HepG2 (cell line): ENCODE measurements at regions not wholly inside any gene's neighbourhood (a gene's known extent, or its start where the extent isn't known, plus 50 kb on each side); places are given as distances from the start of the nearest gene placed in this dataset.

Source experiments
- ATAC-seq: fragments of 200-7000 bp; cut with Tn5 transposase; 3 replicates; pipeline ENCODE4 v1.9.1; 2020; ENCODE audit warnings: mild to moderate bottlenecking, moderate library complexity
- BruUV-seq: library from RNA; stranded (reverse); fragments of 400-500 nt; replicated peaks from 2 replicates; lab custom pipeline; 2021; lab: Mats Ljungman, UMichigan
- CTCF ChIA-PET: fragments of 300-600 bp; formaldehyde crosslinking; extraction: SDS; loops from one replicate; lab custom pipeline; 2021; ENCODE audit warnings: low total read pairs, inconsistent platforms, low intra/inter-chr PET ratio; lab: Yijun Ruan, JAX
- POLR2A ChIA-PET: fragments of 350-600 bp; sonication (Branson Sonifier 250); formaldehyde crosslinking; loops from one replicate; lab custom pipeline; 2020; ENCODE audit warnings: antibody characterized with exemption, inconsistent platforms; lab: Yijun Ruan, JAX
- DNase-seq: peaks from one replicate; pipeline ENCODE4 v3.0.0-alpha.2; 2015; ENCODE audit warnings: low spot score
- FAIRE-seq: peaks from 3 replicates; lab custom pipeline; 2011; peaks lifted over from hg19 to GRCh38; lab: Jason Lieb, UNC
- H2AFZ ChIP-seq: one replicate; pipeline ENCODE4 v1.6.1; 2011; ENCODE audit warnings: low read length, inconsistent platforms
- H3K27ac ChIP-seq: fragments of 300-600 bp; 3 replicates; pipeline ENCODE4 v1.8.0; 2011; ENCODE audit warnings: mixed run types, mild to moderate bottlenecking, mixed read lengths, low read length, inconsistent platforms; ENCODE audit not compliant: insufficient read depth; ENCODE audit errors: extremely low read length
- H3K27me3 ChIP-seq, 2 experiments: fragments of 200-600 bp in 1 of 2; 2 replicates in 1 of 2; 3 replicates in 1 of 2; pipeline versions ENCODE4 v1.6.0 to v1.8.0; 2011; ENCODE audit warnings: low read length in 2 of 2, mild to moderate bottlenecking in 2 of 2, moderate library complexity in 2 of 2, inconsistent platforms in 1 of 2; ENCODE audit not compliant: insufficient read depth in 2 of 2, control insufficient read depth in 1 of 2
- H3K36me3 ChIP-seq, 2 experiments: fragments of 200-600 bp in 1 of 2; replicated peaks in 1 of 2; 2 replicates in 1 of 2; 3 replicates in 1 of 2; pipeline versions ENCODE4 v1.5.1 to v1.8.0; 2011; ENCODE audit warnings: low read length in 2 of 2, inconsistent platforms in 1 of 2; ENCODE audit not compliant: insufficient read depth in 2 of 2, control insufficient read depth in 1 of 2
- H3K4me1 ChIP-seq: 2 replicates; pipeline ENCODE4 v1.5.1; 2012; ENCODE audit warnings: low read length, inconsistent platforms; ENCODE audit not compliant: insufficient read depth
- H3K4me2 ChIP-seq: 2 replicates; pipeline ENCODE4 v1.6.0; 2011; ENCODE audit warnings: low read depth, low read length, inconsistent platforms
- H3K4me3 ChIP-seq, 3 experiments: fragments of 200-600 bp in 1 of 3; sonication (generic), shearing (Covaris generic) in 1 of 3; replicated peaks in 1 of 3; 2 replicates each; pipeline ENCODE4 v1.5.1; 2011 to 2016; ENCODE audit warnings: low read length in 3 of 3, inconsistent platforms in 2 of 3, low read depth in 2 of 3, mild to moderate bottlenecking in 2 of 3, control low read depth in 1 of 3, mixed read lengths in 1 of 3; ENCODE audit not compliant: insufficient read depth in 1 of 3
- H3K79me2 ChIP-seq: one replicate; pipeline ENCODE4 v1.6.1; 2011; ENCODE audit warnings: low read length, inconsistent platforms; ENCODE audit not compliant: insufficient read depth
- H3K9ac ChIP-seq: 2 replicates; pipeline ENCODE4 v1.6.0; 2011; ENCODE audit warnings: mild to moderate bottlenecking, low read depth, low read length, inconsistent platforms; ENCODE audit not compliant: insufficient read depth
- H3K9me3 ChIP-seq: 2 replicates; pipeline ENCODE4 v1.5.1; 2012; ENCODE audit warnings: mild to moderate bottlenecking, low read length
- H4K20me1 ChIP-seq: 2 replicates; pipeline ENCODE4 v1.6.0; 2011; ENCODE audit warnings: inconsistent platforms, mild to moderate bottlenecking, low read length, moderate library complexity; ENCODE audit not compliant: insufficient read depth
- ESRRA ChIP-seq: sonication (generic); formaldehyde crosslinking; IDR thresholded peaks from 2 replicates; pipeline ENCODE4 v1.5.1; 2020; ENCODE audit warnings: mild to moderate bottlenecking, low read depth, missing genetic modification reagents
- EZH2 ChIP-seq: conservative IDR thresholded peaks from 2 replicates; pipeline ENCODE4 v1.6.1; 2012; ENCODE audit warnings: mild to moderate bottlenecking, low read depth, low read length, moderate library complexity
- FOXJ3 ChIP-seq: sonication (generic); formaldehyde crosslinking; IDR thresholded peaks from 2 replicates; pipeline ENCODE4 v1.4.0; 2020; ENCODE audit warnings: missing genetic modification reagents, mild to moderate bottlenecking, borderline replicate concordance
- IRF2 ChIP-seq: IDR thresholded peaks from 2 replicates; pipeline ENCODE4 v1.6.1; 2018; ENCODE audit warnings: missing genetic modification reagents, missing compliant biosample characterization
- MZF1 ChIP-seq: sonication (generic); formaldehyde crosslinking; IDR thresholded peaks from 2 replicates; pipeline ENCODE4 v1.8.1; 2023; ENCODE audit warnings: mild to moderate bottlenecking, missing genetic modification reagents, borderline replicate concordance
- RFX1 ChIP-seq: fragments of 450-650 bp; IDR thresholded peaks from 2 replicates; pipeline ENCODE4 v1.6.1; 2017
- RFX5 ChIP-seq: IDR thresholded peaks from 2 replicates; pipeline ENCODE4 v1.6.1; 2011; ENCODE audit warnings: low read depth, low read length, improper control_type of control experiment
- ZC3H4 ChIP-seq: sonication (generic); formaldehyde crosslinking; IDR thresholded peaks from 2 replicates; pipeline ENCODE4 v1.4.0; 2020; ENCODE audit warnings: missing genetic modification reagents, borderline replicate concordance
- ZNF556 ChIP-seq: sonication (generic); formaldehyde crosslinking; IDR thresholded peaks from 2 replicates; pipeline ENCODE4 v1.4.0; 2020; ENCODE audit warnings: mild to moderate bottlenecking, missing genetic modification reagents, borderline replicate concordance
- WGBS: methylation state at CpG from one replicate; pipeline ENCODE4 v1.1.6; 2017; ENCODE audit warnings: low lambda C conversion rate; 5-methylcytosine and 5-hydroxymethylcytosine counted together
- in situ Hi-C: cut with HindIII; loops from 2 replicates; pipeline ENCODE4 v1.10.0; 2017; ENCODE audit warnings: low pct_unique_long_range_greater_than_20kb; ENCODE audit not compliant: extremely low pct_ligation_motif_present
- intact Hi-C: fragments of 100-400 bp; cut with micrococcal nuclease; formaldehyde crosslinking; loops from one replicate; pipeline ENCODE4 v1.10.0; 2022; ENCODE audit not compliant: unreplicated experiment
- TF ChIP-seq, protein P1 (sequence below): sonication (generic); formaldehyde crosslinking; IDR thresholded peaks from 2 replicates; pipeline ENCODE4; 2020; ENCODE audit warnings: missing genetic modification reagents, mild to moderate bottlenecking, borderline replicate concordance
- TF ChIP-seq, protein P2 (sequence below), 2 experiments: fragments of 450-650 bp in 1 of 2; sonication (generic) in 1 of 2; formaldehyde crosslinking in 1 of 2; IDR thresholded peaks; 2 replicates each; pipeline versions ENCODE4 v1.6.1 to v1.8.0; 2016 to 2022; ENCODE audit warnings: antibody characterized with exemption in 1 of 2, mild to moderate bottlenecking in 1 of 2, missing genetic modification reagents in 1 of 2

DNA sequence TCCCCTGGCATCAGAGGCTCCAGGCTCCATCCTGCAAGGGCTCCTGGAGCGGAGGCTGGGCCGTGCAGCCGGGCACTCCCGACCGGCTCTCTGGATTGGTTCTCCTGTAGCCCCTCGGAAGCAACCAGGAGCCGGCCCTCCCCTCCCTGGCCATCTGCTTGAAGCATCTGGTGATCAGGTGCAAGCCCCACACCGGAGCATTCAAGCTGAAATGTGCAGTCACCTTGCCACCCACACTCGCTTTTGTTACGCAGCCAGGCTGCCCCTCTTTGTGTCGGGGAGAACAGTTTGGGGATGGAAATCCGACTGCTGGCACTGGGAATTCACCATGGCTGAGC, 258.8 kb downstream of the ZNF536 start (continued):
- TF ChIP-seq, protein P1, sequence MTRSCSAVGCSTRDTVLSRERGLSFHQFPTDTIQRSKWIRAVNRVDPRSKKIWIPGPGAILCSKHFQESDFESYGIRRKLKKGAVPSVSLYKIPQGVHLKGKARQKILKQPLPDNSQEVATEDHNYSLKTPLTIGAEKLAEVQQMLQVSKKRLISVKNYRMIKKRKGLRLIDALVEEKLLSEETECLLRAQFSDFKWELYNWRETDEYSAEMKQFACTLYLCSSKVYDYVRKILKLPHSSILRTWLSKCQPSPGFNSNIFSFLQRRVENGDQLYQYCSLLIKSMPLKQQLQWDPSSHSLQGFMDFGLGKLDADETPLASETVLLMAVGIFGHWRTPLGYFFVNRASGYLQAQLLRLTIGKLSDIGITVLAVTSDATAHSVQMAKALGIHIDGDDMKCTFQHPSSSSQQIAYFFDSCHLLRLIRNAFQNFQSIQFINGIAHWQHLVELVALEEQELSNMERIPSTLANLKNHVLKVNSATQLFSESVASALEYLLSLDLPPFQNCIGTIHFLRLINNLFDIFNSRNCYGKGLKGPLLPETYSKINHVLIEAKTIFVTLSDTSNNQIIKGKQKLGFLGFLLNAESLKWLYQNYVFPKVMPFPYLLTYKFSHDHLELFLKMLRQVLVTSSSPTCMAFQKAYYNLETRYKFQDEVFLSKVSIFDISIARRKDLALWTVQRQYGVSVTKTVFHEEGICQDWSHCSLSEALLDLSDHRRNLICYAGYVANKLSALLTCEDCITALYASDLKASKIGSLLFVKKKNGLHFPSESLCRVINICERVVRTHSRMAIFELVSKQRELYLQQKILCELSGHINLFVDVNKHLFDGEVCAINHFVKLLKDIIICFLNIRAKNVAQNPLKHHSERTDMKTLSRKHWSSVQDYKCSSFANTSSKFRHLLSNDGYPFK (CRISPR knock-in tag): no peak
- TF ChIP-seq MZF1 (no peak), RFX1 (no peak), RFX5 (no peak), FOXJ3 (CRISPR knock-in tag) (no peak), ESRRA (CRISPR knock-in tag) (no peak), ZNF556 (no peak), ZC3H4 (CRISPR knock-in tag) (no peak), EZH2 (no peak)

DNA sequence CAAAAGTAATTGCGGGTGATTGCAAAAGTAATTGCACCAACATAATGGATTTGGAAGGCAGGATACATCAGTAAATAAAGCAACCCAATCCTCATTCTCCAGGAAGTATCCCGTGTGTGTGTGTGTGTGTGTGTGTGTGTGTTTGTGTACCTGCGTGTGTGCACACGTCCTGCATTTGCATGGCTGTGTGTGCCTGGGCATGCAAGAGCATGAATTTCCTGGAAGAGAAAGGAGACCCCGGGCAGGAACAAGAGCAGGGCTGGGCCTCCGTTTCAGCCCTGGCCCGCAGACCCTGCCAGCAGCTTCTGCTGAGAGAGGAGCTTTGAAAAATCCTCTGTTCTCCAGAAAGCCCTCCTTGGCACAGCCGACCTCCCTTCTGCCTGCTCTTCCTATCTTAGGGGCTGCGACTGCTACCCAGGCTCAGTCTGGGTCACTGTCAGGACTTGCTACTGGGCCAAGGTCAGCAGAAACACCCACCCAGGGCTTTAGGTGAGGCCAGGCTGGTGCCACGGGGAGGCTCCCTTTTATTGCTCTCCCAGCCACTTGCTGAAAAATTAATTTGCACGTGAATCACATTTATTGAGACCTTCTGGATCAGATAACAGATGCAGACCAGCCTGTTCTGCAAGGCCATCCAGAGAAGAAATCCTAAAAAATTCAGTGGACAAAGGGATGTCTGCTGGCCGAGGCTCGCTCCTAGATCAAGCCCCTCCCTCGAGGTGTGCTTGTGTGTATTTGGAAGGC, 258.3 kb downstream of the ZNF536 start:
- no peak for ATAC-seq
- BruUV-seq: no TSS peak
- FAIRE-seq: no peak
- ChIA-PET POLR2A (no interaction called here), CTCF (no interaction called here)
- no peak overlapping the region for H3K9ac ChIP-seq
- H3K4me3 ChIP-seq: no peak overlapping the region
- H4K20me1 ChIP-seq: no peaks in the 10 kb centered on the region
- H3K79me2 ChIP-seq: no peaks in the 10 kb centered on the region
- H3K4me2 ChIP-seq: no peak overlapping the region
- DNase-seq: no peak
- no peak overlapping the region for H3K27ac ChIP-seq
- WGBS: 3% methylated on average over 7 of the region's 14 CpGs
- H3K4me1 ChIP-seq: no peaks in the 10 kb centered on the region
- in situ Hi-C loops: no loop called here
- TF ChIP-seq, protein P2, sequence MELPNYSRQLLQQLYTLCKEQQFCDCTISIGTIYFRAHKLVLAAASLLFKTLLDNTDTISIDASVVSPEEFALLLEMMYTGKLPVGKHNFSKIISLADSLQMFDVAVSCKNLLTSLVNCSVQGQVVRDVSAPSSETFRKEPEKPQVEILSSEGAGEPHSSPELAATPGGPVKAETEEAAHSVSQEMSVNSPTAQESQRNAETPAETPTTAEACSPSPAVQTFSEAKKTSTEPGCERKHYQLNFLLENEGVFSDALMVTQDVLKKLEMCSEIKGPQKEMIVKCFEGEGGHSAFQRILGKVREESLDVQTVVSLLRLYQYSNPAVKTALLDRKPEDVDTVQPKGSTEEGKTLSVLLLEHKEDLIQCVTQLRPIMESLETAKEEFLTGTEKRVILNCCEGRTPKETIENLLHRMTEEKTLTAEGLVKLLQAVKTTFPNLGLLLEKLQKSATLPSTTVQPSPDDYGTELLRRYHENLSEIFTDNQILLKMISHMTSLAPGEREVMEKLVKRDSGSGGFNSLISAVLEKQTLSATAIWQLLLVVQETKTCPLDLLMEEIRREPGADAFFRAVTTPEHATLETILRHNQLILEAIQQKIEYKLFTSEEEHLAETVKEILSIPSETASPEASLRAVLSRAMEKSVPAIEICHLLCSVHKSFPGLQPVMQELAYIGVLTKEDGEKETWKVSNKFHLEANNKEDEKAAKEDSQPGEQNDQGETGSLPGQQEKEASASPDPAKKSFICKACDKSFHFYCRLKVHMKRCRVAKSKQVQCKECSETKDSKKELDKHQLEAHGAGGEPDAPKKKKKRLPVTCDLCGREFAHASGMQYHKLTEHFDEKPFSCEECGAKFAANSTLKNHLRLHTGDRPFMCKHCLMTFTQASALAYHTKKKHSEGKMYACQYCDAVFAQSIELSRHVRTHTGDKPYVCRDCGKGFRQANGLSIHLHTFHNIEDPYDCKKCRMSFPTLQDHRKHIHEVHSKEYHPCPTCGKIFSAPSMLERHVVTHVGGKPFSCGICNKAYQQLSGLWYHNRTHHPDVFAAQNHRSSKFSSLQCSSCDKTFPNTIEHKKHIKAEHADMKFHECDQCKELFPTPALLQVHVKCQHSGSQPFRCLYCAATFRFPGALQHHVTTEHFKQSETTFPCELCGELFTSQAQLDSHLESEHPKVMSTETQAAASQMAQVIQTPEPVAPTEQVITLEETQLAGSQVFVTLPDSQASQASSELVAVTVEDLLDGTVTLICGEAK (IDR thresholded peaks at IDR 0.05): peak; percentile 69
- TF ChIP-seq, protein P2 (CRISPR knock-in tag; IDR thresholded peaks at IDR 0.05): no peak
- TF ChIP-seq IRF2 (CRISPR knock-in tag): no peak
- no peak overlapping the region for H2AFZ ChIP-seq
- peaks cover 0 to 2% of the 10 kb centered on the region in 2 experiments; a peak in 2 of 5 replicates for H3K27me3 ChIP-seq
- intact Hi-C loops: no loop called here
- no peaks in the 10 kb centered on the region for H3K36me3 ChIP-seq
- H3K9me3 ChIP-seq: no peaks in the 10 kb centered on the region
